Adrenal gland (tissue), 5 donors: ENCODE measurements at regions not wholly inside any gene's neighbourhood (a gene's known extent, or its start where the extent isn't known, plus 50 kb on each side); places are given as distances from the start of the nearest gene placed in this dataset.

Source experiments
- POLR2A ChIP-seq, 2 donors: fragments of 450-650 bp; IDR thresholded peaks; one replicate each; pipeline ENCODE4 v1.6.1; 2017; ENCODE audit warnings: antibody characterized with exemption in 2 of 2, mild to moderate bottlenecking in 2 of 2, moderate library complexity in 1 of 2
- TF ChIP-seq, protein P1 (sequence below), 6 experiments: fragments of 450-650 bp in 4 of 6; fragments of 200-600 bp in 2 of 6; sonication (generic) in 1 of 6; IDR thresholded peaks; 1 replicate in 5 of 6; 2 replicates in 1 of 6; pipeline versions ENCODE4 v1.5.1 to v1.8.0; 2016 to 2021; ENCODE audit warnings: antibody characterized with exemption in 6 of 6, mild to moderate bottlenecking in 2 of 6, moderate library complexity in 1 of 6
- donor health status: DM: no; HTN: no; CAD: no.

DNA sequence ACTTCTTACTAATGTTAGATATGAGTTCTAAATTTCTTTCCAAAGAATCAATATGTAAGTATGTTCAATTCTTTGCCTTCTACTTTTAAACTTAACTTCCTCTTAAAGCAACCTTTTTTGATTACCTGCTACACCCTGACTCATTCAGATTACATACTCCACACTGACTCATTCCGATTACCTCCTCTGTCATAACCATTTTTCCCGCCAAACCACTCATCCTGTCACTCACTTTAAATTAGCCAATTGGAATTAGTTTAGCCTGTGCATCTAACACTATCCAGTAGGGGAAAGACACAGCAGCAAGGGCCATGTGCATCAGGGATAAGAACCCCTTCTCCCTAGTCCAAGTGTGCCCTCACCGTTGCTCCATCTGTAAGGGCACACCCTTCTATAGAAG lies 815.5 kb downstream of the BRINP3 start:
- TF ChIP-seq, protein P1, sequence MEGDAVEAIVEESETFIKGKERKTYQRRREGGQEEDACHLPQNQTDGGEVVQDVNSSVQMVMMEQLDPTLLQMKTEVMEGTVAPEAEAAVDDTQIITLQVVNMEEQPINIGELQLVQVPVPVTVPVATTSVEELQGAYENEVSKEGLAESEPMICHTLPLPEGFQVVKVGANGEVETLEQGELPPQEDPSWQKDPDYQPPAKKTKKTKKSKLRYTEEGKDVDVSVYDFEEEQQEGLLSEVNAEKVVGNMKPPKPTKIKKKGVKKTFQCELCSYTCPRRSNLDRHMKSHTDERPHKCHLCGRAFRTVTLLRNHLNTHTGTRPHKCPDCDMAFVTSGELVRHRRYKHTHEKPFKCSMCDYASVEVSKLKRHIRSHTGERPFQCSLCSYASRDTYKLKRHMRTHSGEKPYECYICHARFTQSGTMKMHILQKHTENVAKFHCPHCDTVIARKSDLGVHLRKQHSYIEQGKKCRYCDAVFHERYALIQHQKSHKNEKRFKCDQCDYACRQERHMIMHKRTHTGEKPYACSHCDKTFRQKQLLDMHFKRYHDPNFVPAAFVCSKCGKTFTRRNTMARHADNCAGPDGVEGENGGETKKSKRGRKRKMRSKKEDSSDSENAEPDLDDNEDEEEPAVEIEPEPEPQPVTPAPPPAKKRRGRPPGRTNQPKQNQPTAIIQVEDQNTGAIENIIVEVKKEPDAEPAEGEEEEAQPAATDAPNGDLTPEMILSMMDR (IDR thresholded peaks at IDR 0.05) = no peak
- no peak for TF ChIP-seq POLR2A (IDR thresholded peaks at IDR 0.05)
